Superior temporal gyrus (tissue), 1 donor: ENCODE measurements at regions not wholly inside any gene's neighbourhood (a gene's known extent, or its start where the extent isn't known, plus 50 kb on each side); places are given as distances from the start of the nearest gene placed in this dataset.
A peak's percentile ranks its signal among the peaks of the same experiment; 100 is the strongest.

Experiments used
- DNase-seq: peaks from one replicate; pipeline ENCODE4 v3.0.0-alpha.2; 2016; ENCODE audit errors: extremely low spot score

DNA sequence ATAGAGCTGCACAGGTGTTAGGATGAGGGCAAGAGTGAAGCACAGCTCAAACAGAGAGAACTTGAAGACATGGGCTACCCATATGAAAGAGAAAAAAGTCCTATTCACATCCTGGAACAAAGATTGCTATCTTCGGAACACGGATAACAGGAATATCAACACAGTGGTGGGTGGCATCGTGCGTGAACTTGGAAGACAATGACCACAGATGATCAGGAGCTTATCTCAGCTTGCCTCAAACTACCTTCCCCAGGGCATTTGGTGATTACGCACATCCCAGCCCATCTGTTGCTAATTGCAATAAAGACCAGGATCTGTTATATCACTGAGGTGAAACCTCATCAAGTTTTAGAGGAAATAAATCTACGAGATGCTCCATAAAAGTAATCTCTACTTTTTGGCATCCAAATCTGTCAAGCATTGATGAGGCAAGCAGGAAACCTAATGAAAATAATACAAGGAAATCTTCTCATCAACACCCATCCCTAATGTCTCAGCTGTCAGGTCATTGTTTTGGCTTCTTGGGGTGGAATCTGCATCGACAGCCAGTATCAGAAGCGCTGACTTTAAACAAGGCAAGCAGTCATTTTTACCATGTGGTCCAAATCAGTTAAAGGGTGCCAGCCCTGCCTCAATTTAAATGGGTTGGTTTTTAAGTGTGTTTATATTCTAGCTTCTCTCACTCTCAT lies 188.2 kb downstream of the SPCS3 start:
- DNase-seq = no peak

- DNase-seq = no peak
Observed at GRCh38 chr4:176508780-176509331, 189.1 kb downstream of the SPCS3 start.

DNA sequence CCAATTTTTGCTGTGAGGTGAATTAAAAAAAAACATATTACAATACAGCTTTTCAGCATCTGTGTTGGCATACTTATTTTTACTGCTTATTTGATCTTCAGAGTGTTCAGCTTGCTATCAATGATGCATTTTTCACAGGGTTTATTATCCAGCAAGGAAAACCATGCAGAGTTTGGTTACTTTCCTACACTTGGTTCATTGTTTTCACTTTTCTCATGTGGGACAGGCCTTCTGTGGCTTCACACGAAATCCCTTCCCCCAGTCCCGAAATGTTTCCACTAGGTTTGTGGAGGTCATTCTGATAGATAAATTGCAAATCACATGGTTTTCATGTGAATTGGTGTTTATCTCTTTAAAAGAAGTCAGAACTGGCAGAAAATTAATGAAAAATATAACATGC lies 205.8 kb downstream of the SPCS3 start:
- DNase-seq = no peak

GRCh38 chr4:176526704-176527103 lies 206.9 kb downstream of the SPCS3 start:
- DNase-seq = no peak

DNA sequence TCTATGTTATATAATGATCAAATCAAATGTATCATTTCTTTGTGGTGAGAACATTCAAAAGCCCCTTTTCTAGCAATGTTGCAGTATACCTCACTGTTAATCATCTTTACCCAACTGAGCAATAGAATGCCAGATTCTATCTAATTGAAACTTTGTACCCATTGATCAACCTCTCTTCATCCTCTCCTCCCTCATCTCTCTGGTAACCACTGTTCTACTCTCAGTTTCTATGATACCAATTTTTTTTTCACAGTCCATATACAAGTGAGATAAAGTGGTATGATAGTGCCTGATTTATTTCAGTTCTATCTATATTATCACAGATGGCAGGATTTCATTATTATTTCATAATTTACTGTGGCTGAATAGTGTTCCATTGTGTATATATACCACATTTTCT lies 209.8 kb downstream of the SPCS3 start:
- no peak for DNase-seq

DNA sequence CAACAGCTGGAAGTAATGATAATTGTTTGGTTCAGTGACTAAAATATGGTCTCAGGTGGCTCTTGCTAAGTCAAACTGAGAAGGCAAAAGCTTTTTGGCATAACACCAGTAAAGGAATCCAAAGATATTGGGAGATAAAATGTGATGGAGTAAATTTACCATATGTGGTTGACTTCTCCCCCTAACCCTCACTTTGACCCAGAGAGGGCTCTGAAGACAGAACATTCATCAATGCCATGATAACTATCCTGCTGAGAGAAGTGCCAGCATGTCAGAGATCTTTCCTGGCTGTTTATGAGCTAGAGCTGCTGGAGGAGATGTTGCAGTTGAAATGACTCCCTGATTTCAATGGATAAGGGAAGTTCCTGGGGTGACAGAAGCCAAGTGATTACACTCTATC lies 213.4 kb downstream of the SPCS3 start:
- DNase-seq = no peak

- DNase-seq = no peak
Observed at GRCh38 chr4:176534566-176534965, 214.8 kb downstream of the SPCS3 start.

DNA sequence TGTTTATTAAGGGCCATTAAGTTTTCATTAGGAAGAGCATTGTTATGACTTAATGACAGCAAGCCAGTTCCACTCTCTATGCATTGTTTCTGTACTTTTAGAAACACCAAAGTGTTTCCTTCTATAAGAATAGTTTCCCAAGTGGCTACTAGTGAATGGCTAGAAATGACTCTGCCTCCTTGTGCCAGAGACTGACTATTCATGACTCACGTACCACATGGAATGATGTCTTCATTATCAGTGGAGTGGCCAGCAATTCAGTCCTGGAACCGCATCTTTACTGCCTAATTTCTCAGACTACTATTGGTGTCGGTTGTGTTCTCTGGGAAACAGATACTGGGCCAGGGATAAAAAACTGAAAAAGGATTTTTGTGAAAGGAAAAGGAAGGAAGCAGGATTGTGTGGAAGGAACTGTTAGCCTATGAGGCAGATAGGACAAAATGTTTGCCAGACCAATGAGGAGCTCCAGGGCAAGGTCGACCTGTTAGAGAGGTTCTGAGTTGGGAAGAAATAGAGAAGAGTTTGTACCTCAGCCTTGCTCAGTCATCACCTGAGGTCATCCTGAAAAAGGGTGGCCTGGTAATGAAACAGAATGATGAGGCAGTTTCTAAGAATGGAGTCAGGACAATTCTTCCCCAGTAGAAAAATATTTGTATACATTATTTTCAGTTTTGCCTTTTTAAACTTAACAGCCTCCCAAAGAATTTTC lies 218.6 kb downstream of the SPCS3 start:
- no peak for DNase-seq

- DNase-seq = no peak
Observed at GRCh38 chr4:176539091-176539784, 219.5 kb downstream of the SPCS3 start.

- no peak for DNase-seq
Observed at GRCh38 chr4:176539785-176540175, 220.0 kb downstream of the SPCS3 start.

DNA sequence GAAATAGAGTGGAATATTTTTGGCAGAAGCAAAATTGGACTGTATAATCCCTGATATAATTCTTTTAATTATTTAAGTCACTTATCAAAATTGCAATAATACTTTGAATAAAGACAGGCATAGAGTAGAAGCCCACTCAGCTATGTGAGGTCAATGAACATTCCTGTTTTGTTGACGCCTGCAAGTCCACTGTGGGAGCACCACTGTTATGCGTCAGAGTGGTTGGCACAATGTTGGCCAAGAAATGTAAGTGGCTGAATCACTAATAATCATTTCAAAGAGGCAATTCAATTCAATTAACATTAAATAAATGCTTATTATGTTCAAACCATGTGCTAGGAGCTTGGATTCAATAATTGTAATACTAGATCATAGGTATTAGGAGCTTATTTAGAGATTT lies 221.0 kb downstream of the SPCS3 start:
- no peak for DNase-seq

DNA sequence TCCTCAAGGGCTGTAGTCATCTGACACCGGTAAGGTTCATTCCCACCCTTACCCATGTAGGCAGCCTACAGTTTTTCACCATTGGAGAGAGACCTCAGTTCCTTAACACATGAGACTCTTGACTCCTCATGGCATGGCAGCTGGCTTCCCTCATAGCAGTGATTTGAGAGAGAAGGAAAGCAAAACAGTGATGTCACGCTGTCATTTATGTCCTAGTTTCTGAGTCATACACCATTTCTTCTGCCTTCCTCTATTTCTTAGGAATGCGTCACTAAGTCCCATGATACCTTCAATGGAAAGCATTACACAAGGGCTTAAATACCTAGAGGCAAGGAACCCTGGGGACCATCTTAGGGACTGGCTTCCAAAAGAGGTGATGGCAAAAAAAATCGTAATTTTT lies 226.1 kb downstream of the SPCS3 start:
- DNase-seq = no peak

DNA sequence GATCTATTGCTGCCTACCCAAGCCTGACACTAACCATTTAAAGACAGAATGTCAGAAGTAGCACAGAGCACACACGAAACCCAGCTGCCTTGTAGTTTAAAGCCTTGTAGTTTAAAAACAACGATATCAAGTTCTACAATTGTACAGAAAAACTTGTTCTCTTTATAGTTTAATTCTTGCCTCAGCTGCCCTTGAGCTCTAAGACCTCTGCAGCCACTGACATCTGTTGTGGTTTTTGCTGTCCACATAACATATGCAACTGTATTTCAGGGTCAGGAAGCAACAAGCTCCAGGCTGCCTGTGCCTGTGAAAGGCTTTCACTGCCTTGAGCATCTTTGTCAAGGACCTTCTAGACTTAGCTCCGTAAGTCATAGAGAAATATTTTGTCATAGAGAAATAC lies 227.2 kb downstream of the SPCS3 start:
- DNase-seq = no peak

DNA sequence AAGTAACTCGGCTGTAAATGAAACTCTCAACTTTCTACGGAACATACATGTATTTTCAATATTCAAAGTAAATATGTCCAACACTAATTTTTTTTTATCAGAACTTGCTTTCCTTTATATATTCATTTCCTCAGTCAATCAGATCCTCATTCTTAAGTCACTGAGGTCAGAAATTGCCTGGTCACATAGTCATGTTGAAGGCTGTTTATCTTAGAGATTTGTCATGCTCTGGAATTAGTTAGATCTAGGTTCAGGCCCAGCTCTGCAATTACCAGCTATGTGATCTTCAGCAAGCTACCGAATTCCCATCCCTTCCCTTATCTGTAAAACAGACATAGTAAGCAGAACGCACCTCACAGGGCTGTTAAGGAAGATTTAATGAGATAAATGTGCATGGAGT lies 228.8 kb downstream of the SPCS3 start:
- DNase-seq = no peak

DNA sequence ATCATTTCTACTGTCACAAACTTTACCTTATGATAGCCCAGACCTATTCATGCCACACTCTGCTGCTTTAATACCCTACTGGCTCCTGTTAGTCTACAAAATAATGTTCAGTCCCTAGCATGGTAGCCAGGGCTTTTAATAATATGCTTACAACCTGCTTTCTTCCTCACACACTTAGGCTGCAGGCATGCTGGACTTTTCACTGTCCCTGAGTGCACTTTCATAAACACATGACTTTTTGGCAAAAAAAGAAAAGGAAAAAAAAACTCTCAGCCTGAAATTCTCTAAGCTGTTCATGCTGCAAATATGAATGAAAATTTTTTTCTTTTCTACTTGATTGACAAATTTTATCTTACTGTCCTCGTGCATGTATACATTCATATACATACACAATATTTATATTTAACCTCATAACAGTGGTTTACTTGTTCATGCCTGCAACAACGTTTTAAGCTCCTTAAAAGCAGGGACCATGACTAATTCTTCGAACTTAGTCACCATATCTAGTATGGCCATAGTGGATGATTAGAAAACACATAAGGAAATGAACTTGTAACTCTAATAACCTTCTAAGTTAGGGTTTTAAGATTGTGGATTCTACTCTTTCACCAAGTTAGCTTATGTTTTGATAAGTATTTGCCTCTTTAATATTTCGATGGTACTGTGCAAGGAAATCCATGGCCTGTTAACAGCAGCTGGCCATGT lies 229.5 kb downstream of the SPCS3 start:
- no peak for DNase-seq

GRCh38 chr4:176558661-176559060 lies 234.1 kb downstream of the VEGFC start:
- DNase-seq = no peak

DNA sequence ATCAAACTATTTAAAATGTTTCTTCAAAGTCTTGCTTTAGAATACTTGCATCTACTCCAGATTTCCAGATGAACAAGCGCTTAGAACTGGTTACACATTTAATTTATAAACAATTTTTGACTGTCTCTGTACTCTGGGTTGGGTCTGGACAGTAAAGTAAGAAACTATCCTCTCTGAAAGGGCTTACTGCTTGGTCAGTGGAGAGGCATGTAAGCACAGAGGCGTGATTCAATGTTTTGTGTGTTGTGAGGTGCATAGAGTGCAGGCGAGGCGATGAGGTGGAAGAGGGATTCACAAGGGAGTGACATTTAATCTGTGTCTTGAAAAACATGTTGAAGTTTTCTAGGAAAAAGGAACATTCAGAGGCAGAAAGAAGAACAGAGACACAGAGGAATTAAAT lies 231.4 kb downstream of the VEGFC start:
- no peak for DNase-seq

DNA sequence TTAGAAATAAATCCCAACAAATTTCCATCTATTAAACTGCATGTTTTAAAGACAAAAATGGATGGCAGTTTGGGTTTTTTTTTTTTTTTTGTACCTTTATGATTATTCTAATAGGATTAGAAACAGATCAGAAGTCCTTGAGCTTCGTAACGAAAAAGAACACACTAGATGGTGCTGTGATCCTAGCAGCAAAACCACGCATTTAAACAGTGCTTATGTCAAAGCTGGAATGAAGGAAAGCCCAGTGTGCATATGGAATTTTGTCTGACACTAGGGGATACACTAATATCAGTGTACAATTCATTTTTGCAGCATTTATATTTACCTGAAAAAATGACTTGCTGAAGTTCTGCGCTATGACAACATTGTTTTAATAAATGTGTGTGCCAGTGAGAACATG lies 229.1 kb downstream of the VEGFC start:
- DNase-seq = peak; percentile 38

GRCh38 chr4:176565049-176565448 lies 227.7 kb downstream of the VEGFC start:
- no peak for DNase-seq

- DNase-seq = no peak
Observed at GRCh38 chr4:176566769-176567168, 226.0 kb downstream of the VEGFC start.

DNA sequence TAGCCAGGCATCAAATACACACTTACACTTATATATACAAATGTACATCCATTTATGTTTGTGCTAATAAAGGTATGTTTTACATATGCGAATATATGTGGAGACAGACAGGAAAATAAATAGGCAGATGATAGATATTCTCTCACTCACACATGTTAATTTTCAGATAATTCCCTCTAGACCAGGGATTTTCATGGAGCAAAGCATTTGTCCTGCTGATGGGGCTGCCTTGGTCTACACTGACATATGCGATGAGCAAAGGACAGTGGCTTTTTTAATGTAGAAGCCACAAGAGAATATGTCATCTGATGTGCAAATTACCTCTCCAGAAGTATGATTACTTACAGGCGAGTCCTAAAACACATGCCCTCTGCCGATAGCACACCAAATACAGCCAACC lies 224.5 kb downstream of the VEGFC start:
- DNase-seq = no peak

GRCh38 chr4:176569301-176569700 lies 223.4 kb downstream of the VEGFC start:
- no peak for DNase-seq
